HUES6 (cell line): ENCODE measurements at regions not wholly inside any gene's neighbourhood (a gene's known extent, or its start where the extent isn't known, plus 50 kb on each side); places are given as distances from the start of the nearest gene placed in this dataset.

Experiments
- H3K27ac ChIP-seq: 2 replicates; pipeline ENCODE4 v1.7.0; 2013; ENCODE audit warnings: low read depth, mild to moderate bottlenecking, low read length, inconsistent platforms
- H3K27me3 ChIP-seq: 2 replicates; pipeline ENCODE4 v1.6.1; 2013; ENCODE audit warnings: low read length; ENCODE audit not compliant: control insufficient read depth, insufficient read depth
- H3K36me3 ChIP-seq: 2 replicates; pipeline ENCODE4 v1.6.1; 2013; ENCODE audit warnings: low read length; ENCODE audit not compliant: control insufficient read depth, insufficient read depth
- H3K4me1 ChIP-seq: 2 replicates; pipeline ENCODE4 v1.6.1; 2013; ENCODE audit warnings: low read length; ENCODE audit not compliant: control insufficient read depth, insufficient read depth
- H3K4me3 ChIP-seq: 2 replicates; pipeline ENCODE4 v1.5.1; 2013; ENCODE audit warnings: low read depth, low read length
- H3K9ac ChIP-seq: one replicate; pipeline ENCODE4 v1.6.1; 2013; ENCODE audit warnings: mild to moderate bottlenecking, low read length
- H3K9me3 ChIP-seq: 2 replicates; pipeline ENCODE4 v1.6.1; 2013; ENCODE audit warnings: low read depth, low read length; ENCODE audit not compliant: control insufficient read depth, insufficient read depth

GRCh38 chr1:22347854-22348760 lies 103.5 kb upstream of the ZBTB40 start:
- Histone ChIP-seq H3K27me3 (peaks cover 18% of the 10 kb centered on the region; the same call in 1 of the 2 replicates), H3K27ac (no peak overlapping the region), H3K4me1 (peaks cover 22% of the 10 kb centered on the region), H3K9me3 (no peaks in the 10 kb centered on the region), H3K4me3 (no peak overlapping the region), H3K9ac (no peak overlapping the region), H3K36me3 (no peaks in the 10 kb centered on the region)

GRCh38 chr1:22349362-22350043 lies 102.1 kb upstream of the ZBTB40 start:
- H3K4me3 ChIP-seq: no peak overlapping the region
- H3K9me3 ChIP-seq: no peaks in the 10 kb centered on the region
- no peaks in the 10 kb centered on the region for H3K36me3 ChIP-seq
- peaks cover 10% of the 10 kb centered on the region; the same call in 1 of the 2 replicates for H3K27me3 ChIP-seq
- H3K4me1 ChIP-seq: peaks cover 22% of the 10 kb centered on the region
- no peak overlapping the region for H3K9ac ChIP-seq
- no peak overlapping the region for H3K27ac ChIP-seq

DNA sequence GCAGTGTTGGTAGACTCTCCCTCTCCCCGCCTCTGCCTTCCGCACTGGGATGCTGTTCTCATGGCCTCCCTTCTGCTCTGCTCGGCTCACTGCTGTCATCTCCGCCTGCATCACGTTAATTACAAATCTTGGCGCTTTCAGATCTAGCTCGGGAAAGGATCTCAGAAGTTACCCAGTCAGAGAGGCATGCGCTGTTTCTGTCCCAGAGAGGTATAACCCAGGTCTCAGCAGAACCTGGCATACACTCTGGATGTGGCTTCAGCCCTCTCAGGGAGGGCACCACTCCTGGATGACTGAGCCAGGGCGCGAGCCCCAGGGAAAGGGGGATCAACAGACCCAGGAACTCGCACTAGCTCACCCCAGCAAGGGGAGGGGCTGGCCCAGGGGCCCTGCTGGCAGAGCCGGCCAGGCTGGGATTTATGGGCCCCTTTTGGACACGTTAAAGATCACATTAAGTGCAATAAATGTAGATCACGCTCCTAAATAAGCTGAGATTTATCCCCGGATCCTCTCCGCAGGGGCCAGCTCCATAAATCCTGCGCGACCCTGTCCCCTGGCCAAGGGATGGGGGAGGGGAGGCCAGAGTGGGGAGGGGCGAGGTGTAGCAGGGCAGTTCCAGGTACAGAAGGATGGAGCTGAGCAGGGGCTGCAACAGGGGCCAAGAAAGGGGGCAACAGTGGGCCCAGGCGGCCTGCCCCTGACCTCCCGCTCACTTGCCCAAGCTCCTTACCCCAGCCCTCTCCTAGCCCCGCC lies 101.3 kb upstream of the ZBTB40 start:
- peaks cover 22% of the 10 kb centered on the region for H3K4me1 ChIP-seq
- H3K4me3 ChIP-seq: peak overlapping the region; percentile 28
- no peak overlapping the region for H3K27ac ChIP-seq
- peak overlapping the region; percentile 54 for H3K9ac ChIP-seq
- no peaks in the 10 kb centered on the region for H3K36me3 ChIP-seq
- no peaks in the 10 kb centered on the region for H3K9me3 ChIP-seq
- H3K27me3 ChIP-seq: peaks cover 2% of the 10 kb centered on the region; the same call in 1 of the 2 replicates

GRCh38 chr1:22350924-22351767 lies 100.5 kb upstream of the ZBTB40 start:
- peaks cover 22% of the 10 kb centered on the region for H3K4me1 ChIP-seq
- no peaks in the 10 kb centered on the region for H3K9me3 ChIP-seq
- H3K9ac ChIP-seq: peak overlapping the region; percentile 22
- H3K4me3 ChIP-seq: peak overlapping the region; percentile 13; the same call in 1 of the 2 replicates
- H3K27ac ChIP-seq: no peak overlapping the region
- H3K27me3 ChIP-seq: no peaks in the 10 kb centered on the region; the same call in 1 of the 2 replicates
- no peaks in the 10 kb centered on the region for H3K36me3 ChIP-seq

DNA sequence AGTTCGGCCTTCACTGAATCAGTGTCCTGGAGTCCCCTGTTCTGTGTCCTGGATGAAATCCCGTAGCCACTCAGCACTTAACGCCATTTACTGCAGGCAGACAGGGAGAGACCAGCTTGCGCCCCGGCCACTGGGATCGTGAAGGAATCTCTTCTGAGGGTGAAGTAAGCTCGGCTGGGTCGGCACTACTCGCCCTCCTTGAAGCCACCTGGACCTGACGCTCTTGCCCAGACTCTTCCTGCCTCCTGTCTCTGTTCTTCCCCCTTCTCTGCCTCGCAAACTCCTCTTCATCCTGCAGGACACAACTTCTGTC lies 99.9 kb upstream of the ZBTB40 start:
- no peaks in the 10 kb centered on the region for H3K9me3 ChIP-seq
- peaks cover 22% of the 10 kb centered on the region for H3K4me1 ChIP-seq

DNA sequence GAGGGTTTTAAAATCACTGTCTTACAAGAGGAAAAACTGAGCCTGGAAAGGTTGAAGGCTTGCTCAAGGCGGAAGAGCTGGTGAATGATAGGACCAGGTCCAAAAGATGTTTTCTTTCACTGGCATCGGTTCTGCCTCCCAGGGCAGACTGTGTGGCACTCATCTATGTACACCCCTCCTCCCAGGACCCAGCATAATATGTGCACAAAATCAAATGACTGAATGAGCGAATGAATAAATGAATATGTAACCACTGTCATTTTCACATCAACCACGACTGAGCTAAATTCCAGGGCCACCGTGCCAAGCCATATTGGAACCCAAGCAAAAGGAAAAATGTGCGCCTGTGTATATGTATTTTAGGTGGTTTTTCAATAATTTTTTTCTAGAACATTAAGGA lies 99.3 kb upstream of the ZBTB40 start:
- Histone ChIP-seq H3K27me3 (no peaks in the 10 kb centered on the region; the same call in 1 of the 2 replicates), H3K4me1 (peaks cover 22% of the 10 kb centered on the region), H3K36me3 (no peaks in the 10 kb centered on the region), H3K9me3 (no peaks in the 10 kb centered on the region), H3K4me3 (no peak overlapping the region), H3K9ac (no peak overlapping the region), H3K27ac (no peak overlapping the region)

More for the DNA sequence above, 99.9 kb upstream of the ZBTB40 start:
- Histone ChIP-seq H3K4me3 (no peak overlapping the region; the same call in 1 of the 2 replicates), H3K27me3 (no peaks in the 10 kb centered on the region; the same call in 1 of the 2 replicates), H3K9ac (no peak overlapping the region), H3K27ac (no peak overlapping the region), H3K36me3 (no peaks in the 10 kb centered on the region)

DNA sequence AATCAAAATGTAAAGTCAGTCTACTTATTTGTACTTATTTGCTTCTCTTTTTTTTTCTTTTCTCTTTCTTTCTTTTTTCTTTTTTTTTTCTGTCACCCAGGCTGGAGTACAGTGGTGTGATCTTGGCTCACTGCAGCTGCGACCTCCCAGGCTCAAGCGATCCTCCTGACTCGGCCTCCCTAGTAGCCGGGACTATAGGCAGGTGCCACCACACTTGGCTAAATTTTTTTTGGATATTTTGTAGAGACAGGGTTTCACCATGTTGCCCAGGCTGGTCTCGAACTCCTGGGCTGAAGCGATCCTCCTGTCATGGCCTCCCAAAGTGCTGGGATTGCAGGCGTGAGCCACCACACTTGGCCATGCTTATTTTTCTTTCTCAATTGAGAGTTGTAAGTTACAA lies 98.8 kb upstream of the ZBTB40 start:
- Histone ChIP-seq H3K9ac (no peak overlapping the region), H3K27ac (no peak overlapping the region), H3K4me1 (peaks cover 22% of the 10 kb centered on the region), H3K4me3 (no peak overlapping the region), H3K9me3 (no peaks in the 10 kb centered on the region), H3K36me3 (no peaks in the 10 kb centered on the region), H3K27me3 (no peaks in the 10 kb centered on the region; the same call in 1 of the 2 replicates)

GRCh38 chr1:22359427-22359826 lies 92.2 kb upstream of the ZBTB40 start:
- Histone ChIP-seq H3K4me1 (no peaks in the 10 kb centered on the region), H3K27me3 (no peaks in the 10 kb centered on the region; the same call in 1 of the 2 replicates), H3K9me3 (no peaks in the 10 kb centered on the region), H3K36me3 (no peaks in the 10 kb centered on the region), H3K4me3 (no peak overlapping the region), H3K27ac (no peak overlapping the region), H3K9ac (no peak overlapping the region)

DNA sequence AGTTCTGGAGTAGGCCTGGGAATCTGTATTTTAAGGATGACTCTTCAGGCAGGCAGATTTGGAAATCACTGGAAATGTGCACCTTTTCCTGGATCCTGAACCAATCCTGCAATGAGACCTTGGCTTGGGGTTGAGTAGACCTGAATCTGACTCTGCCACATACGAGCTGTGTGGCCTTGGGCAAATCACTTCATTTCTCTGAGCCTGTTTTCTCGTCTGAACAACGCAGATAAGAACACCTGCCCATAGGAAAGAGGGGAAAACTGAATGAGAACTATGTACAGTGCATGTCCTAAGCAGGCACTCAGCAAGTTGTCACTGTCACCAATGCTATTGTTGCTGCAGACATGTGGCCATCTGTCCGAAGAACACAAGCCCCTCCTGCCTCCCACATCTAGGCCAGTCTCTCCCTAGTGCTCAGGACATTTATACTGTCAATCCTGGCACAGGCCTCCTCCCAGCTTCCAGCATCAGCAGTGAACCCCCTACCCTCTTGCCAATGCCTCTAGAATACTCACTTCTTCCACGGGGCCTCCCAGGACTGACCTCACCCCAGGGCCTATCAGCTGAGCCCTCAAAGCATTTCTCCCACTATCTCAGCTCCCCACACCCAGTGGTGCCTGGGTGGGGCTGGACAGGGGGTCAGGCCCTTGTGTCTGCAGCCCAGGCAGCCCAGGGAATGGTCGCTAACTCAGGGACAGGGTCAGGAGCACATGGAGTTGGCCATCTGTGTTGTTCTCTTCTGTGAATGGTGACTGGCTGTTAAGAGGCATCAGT lies 88.8 kb upstream of the ZBTB40 start:
- Histone ChIP-seq H3K9me3 (no peaks in the 10 kb centered on the region), H3K4me3 (no peak overlapping the region), H3K27ac (no peak overlapping the region), H3K36me3 (no peaks in the 10 kb centered on the region), H3K27me3 (no peaks in the 10 kb centered on the region; the same call in 1 of the 2 replicates), H3K4me1 (no peaks in the 10 kb centered on the region), H3K9ac (no peak overlapping the region)
